DOHH2 (cell line): ENCODE measurements at regions not wholly inside any gene's neighbourhood (a gene's known extent, or its start where the extent isn't known, plus 50 kb on each side); places are given as distances from the start of the nearest gene placed in this dataset.

Experiments
- H3F3A ChIP-seq: fragments of 200-600 bp; sonication (generic), shearing (Covaris generic); 2 replicates; pipeline ENCODE4 v1.6.0; 2016; ENCODE audit warnings: antibody characterized with exemption, mild to moderate bottlenecking; ENCODE audit not compliant: control insufficient read depth, insufficient read depth
- H3K27ac ChIP-seq: fragments of 200-600 bp; sonication (generic); 2 replicates; pipeline ENCODE4 v1.5.1; 2014; ENCODE audit warnings: low read depth, mild to moderate bottlenecking, low read length, moderate library complexity
- H3K27me3 ChIP-seq: fragments of 200-600 bp; sonication (generic); 2 replicates; pipeline ENCODE4 v1.6.1; 2014; ENCODE audit warnings: mild to moderate bottlenecking, low read length, mixed read lengths; ENCODE audit not compliant: control insufficient read depth
- H3K36me3 ChIP-seq: fragments of 200-600 bp; sonication (generic); 2 replicates; pipeline ENCODE4 v1.6.1; 2014; ENCODE audit warnings: mild to moderate bottlenecking, low read length, moderate library complexity, mixed read lengths; ENCODE audit not compliant: control insufficient read depth
- H3K4me1 ChIP-seq: fragments of 200-600 bp; sonication (generic); 2 replicates; pipeline ENCODE4 v1.6.1; 2014; ENCODE audit warnings: mild to moderate bottlenecking, low read length, mixed read lengths; ENCODE audit not compliant: control insufficient read depth
- H3K4me2 ChIP-seq: fragments of 200-600 bp; sonication (generic); 2 replicates; pipeline ENCODE4 v1.6.0; 2014; ENCODE audit warnings: mild to moderate bottlenecking, low read length, moderate library complexity
- H3K4me3 ChIP-seq: fragments of 200-600 bp; sonication (generic); 2 replicates; pipeline ENCODE4 v1.5.1; 2014; ENCODE audit warnings: mild to moderate bottlenecking, low read length, mixed read lengths
- H3K79me2 ChIP-seq: fragments of 200-600 bp; sonication (generic); 2 replicates; pipeline ENCODE4 v1.6.1; 2014; ENCODE audit warnings: mild to moderate bottlenecking, low read length, mixed read lengths; ENCODE audit not compliant: control insufficient read depth
- H3K9me2 ChIP-seq: fragments of 200-600 bp; sonication (generic); replicated peaks from 2 replicates; pipeline ENCODE4 v1.6.1; 2014; ENCODE audit warnings: mild to moderate bottlenecking, low read length, mixed read lengths; ENCODE audit not compliant: control insufficient read depth
- H3K9me3 ChIP-seq: fragments of 200-600 bp; sonication (generic); 2 replicates; pipeline ENCODE4 v1.6.1; 2014; ENCODE audit warnings: antibody characterized with exemption, low read length, mixed read lengths; ENCODE audit not compliant: control insufficient read depth, insufficient read depth
- H4K20me1 ChIP-seq: fragments of 200-600 bp; sonication (generic); 2 replicates; pipeline ENCODE4 v1.6.0; 2014; ENCODE audit warnings: low read depth, mild to moderate bottlenecking, antibody characterized with exemption, low read length, moderate library complexity; ENCODE audit not compliant: control insufficient read depth, insufficient read depth
- CTCF ChIP-seq: fragments of 200-600 bp; sonication (generic); IDR thresholded peaks from one replicate; pipeline ENCODE4 v1.5.1; 2014; ENCODE audit warnings: antibody characterized with exemption, mild to moderate bottlenecking, low read depth, low read length; ENCODE audit not compliant: poor library complexity, severe bottlenecking
- EZH2phosphoT487 ChIP-seq: fragments of 200-600 bp; sonication (generic); IDR thresholded peaks from 2 replicates; pipeline ENCODE4 v1.6.1; 2017; ENCODE audit warnings: borderline replicate concordance, mild to moderate bottlenecking, antibody characterized with exemption, low read length, moderate library complexity, mixed read lengths

GRCh38 chr11:134572741-134573675 is 161.0 kb upstream of the B3GAT1 start:
- Histone ChIP-seq H3K4me2 (no peak overlapping the region), H3F3A (no peaks in the 10 kb centered on the region), H3K79me2 (no peaks in the 10 kb centered on the region), H3K4me1 (no peaks in the 10 kb centered on the region), H4K20me1 (no peaks in the 10 kb centered on the region), H3K27ac (no peak overlapping the region), H3K27me3 (no peaks in the 10 kb centered on the region), H3K9me3 (no peaks in the 10 kb centered on the region), H3K4me3 (no peak overlapping the region), H3K9me2 (no peaks in the 10 kb centered on the region), H3K36me3 (no peaks in the 10 kb centered on the region)
- no peak for TF ChIP-seq EZH2phosphoT487
- TF ChIP-seq CTCF, result no peak

DNA sequence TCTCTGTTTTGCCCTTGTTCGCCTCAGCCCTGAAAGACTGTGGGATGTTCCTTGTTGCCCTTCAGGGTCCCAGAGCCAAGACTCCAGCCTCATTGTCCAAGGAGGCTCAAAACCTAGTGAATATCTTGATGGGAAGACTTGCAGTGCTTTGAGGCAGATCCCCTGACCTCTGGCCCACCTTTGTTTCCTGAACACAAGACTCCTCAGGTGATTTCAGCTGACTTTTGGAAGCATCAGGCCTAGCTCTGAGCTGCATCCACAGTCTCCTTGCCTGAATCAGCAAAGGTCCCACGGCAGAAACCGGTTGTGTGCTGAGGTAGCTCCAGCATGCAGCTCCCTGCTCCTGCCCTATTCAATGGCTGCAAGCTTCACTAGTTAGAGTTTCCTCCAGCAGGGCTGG is 159.3 kb upstream of the B3GAT1 start:
- no peak for TF ChIP-seq EZH2phosphoT487
- no peak for TF ChIP-seq CTCF
- no peaks in the 10 kb centered on the region for H3F3A ChIP-seq
- no peaks in the 10 kb centered on the region for H3K27me3 ChIP-seq
- no peak overlapping the region for H3K4me2 ChIP-seq
- H3K4me1 ChIP-seq, result no peaks in the 10 kb centered on the region
- no peak overlapping the region for H3K4me3 ChIP-seq
- no peaks in the 10 kb centered on the region for H3K9me3 ChIP-seq
- H3K9me2 ChIP-seq, result no peaks in the 10 kb centered on the region
- no peaks in the 10 kb centered on the region for H3K79me2 ChIP-seq
- H4K20me1 ChIP-seq, result no peaks in the 10 kb centered on the region
- H3K27ac ChIP-seq, result no peak overlapping the region
- no peaks in the 10 kb centered on the region for H3K36me3 ChIP-seq

GRCh38 chr11:134569195-134569594 is 157.2 kb upstream of the B3GAT1 start:
- no peaks in the 10 kb centered on the region for H3K79me2 ChIP-seq
- no peaks in the 10 kb centered on the region for H3F3A ChIP-seq
- no peak for TF ChIP-seq CTCF
- TF ChIP-seq EZH2phosphoT487, result no peak
- H4K20me1 ChIP-seq, result no peaks in the 10 kb centered on the region
- H3K27me3 ChIP-seq, result no peaks in the 10 kb centered on the region
- no peaks in the 10 kb centered on the region for H3K36me3 ChIP-seq
- H3K4me2 ChIP-seq, result no peak overlapping the region
- H3K4me3 ChIP-seq, result no peak overlapping the region
- H3K27ac ChIP-seq, result no peak overlapping the region
- H3K9me3 ChIP-seq, result no peaks in the 10 kb centered on the region
- no peaks in the 10 kb centered on the region; the same call in 1 of the 2 replicates for H3K9me2 ChIP-seq
- H3K4me1 ChIP-seq, result no peaks in the 10 kb centered on the region
